Tibial artery (tissue), 4 donors: ENCODE measurements at regions not wholly inside any gene's neighbourhood (a gene's known extent, or its start where the extent isn't known, plus 50 kb on each side); places are given as distances from the start of the nearest gene placed in this dataset.
"Not testable (repeated sequence)": the region's sequence is repeated elsewhere in the genome, so short reads cannot be mapped to it uniquely, and the experiment has no call there.

ENCODE experiments used
- DNase-seq, 2 donors: peaks; one replicate each; pipeline ENCODE4 v3.0.0-alpha.2; 2019
- H3K27ac ChIP-seq, 2 donors: fragments of 200-600 bp; sonication (generic) in 1 of 2; 1 replicate in 1 of 2; 2 replicates in 1 of 2; pipeline ENCODE4 v1.5.1; 2018 to 2019; ENCODE audit warnings: mild to moderate bottlenecking in 1 of 2
- H3K27me3 ChIP-seq, 2 donors: fragments of 200-600 bp; sonication (generic) in 1 of 2; one replicate each; pipeline versions ENCODE4 v1.5.1 to v1.6.0; 2016 to 2019
- H3K36me3 ChIP-seq, 3 donors: fragments of 200-600 bp; sonication (generic) in 2 of 3; one replicate each; pipeline ENCODE4 v1.5.1; 2016 to 2019; ENCODE audit warnings: mild to moderate bottlenecking in 2 of 3
- H3K4me1 ChIP-seq, 4 donors: fragments of 200-600 bp; sonication (generic) in 2 of 4; 1 replicate in 3 of 4; 2 replicates in 1 of 4; pipeline ENCODE4 v1.5.1; 2016 to 2019
- H3K4me3 ChIP-seq, 2 donors: fragments of 200-600 bp; sonication (generic) in 1 of 2; 1 replicate in 1 of 2; 2 replicates in 1 of 2; pipeline ENCODE4 v1.5.1; 2018 to 2019; ENCODE audit warnings: mild to moderate bottlenecking in 2 of 2
- H3K9me3 ChIP-seq, 3 donors: fragments of 200-600 bp; sonication (generic) in 1 of 3; one replicate each; pipeline ENCODE4 v1.5.1; 2016 to 2019
- intact Hi-C: fragments of 100-400 bp; cut with DNase I; formaldehyde crosslinking; loops from one replicate; pipeline ENCODE4 v1.15.0; 2023; ENCODE audit warnings: low total_unique reads

- DNase-seq, H3K27ac ChIP-seq, H3K4me3 ChIP-seq, H3K4me1 ChIP-seq, intact Hi-C loops, H3K9me3 ChIP-seq, H3K27me3 ChIP-seq, H3K36me3 ChIP-seq: not testable (repeated sequence)
Observed at GRCh38 chr15:22599526-22600320, 141.0 kb downstream of the GOLGA6L22 start.

- intact Hi-C loops, DNase-seq: not testable (repeated sequence)
Observed at GRCh38 chr15:22616976-22617375, 158.3 kb downstream of the GOLGA6L22 start.

GRCh38 chr15:22631789-22632188, 154.7 kb upstream of the NIPA1 start:
- H3K4me1 ChIP-seq, H3K27me3 ChIP-seq, H3K36me3 ChIP-seq, intact Hi-C loops, DNase-seq, H3K27ac ChIP-seq, H3K4me3 ChIP-seq, H3K9me3 ChIP-seq: not testable (repeated sequence)

More at GRCh38 chr15:22616976-22617375, 158.3 kb downstream of the GOLGA6L22 start:
- not testable (repeated sequence) for H3K27ac ChIP-seq, H3K9me3 ChIP-seq, H3K36me3 ChIP-seq, H3K27me3 ChIP-seq, H3K4me1 ChIP-seq, H3K4me3 ChIP-seq

- H3K27me3 ChIP-seq, DNase-seq, H3K4me3 ChIP-seq, intact Hi-C loops, H3K4me1 ChIP-seq, H3K36me3 ChIP-seq, H3K27ac ChIP-seq, H3K9me3 ChIP-seq: not testable (repeated sequence)
Observed at GRCh38 chr15:22639983-22640382, 146.5 kb upstream of the NIPA1 start.

DNA sequence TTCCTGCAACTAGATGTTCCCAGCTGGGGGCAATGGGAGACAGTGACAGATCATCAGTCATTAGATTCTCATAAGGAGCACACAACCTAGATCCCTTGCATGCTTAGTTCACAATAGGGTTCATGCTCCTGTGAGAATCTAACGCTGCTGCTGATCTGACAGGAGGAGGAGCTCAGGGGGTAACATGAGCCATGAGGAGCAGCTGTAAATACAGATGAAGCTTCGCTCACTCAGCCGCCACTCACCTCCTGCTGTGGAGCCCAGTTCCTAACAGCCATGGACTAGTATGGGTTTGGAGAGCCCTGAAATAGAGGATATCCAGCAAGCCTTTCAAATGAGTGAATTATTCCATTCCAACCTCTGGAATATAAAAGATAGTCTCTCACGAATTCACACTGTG, 137.0 kb upstream of the NIPA1 start:
- H3K4me3 ChIP-seq, H3K9me3 ChIP-seq, H3K4me1 ChIP-seq, H3K36me3 ChIP-seq, intact Hi-C loops, H3K27me3 ChIP-seq, DNase-seq, H3K27ac ChIP-seq: not testable (repeated sequence)

GRCh38 chr15:22651179-22651578, 135.3 kb upstream of the NIPA1 start:
- intact Hi-C loops, H3K4me1 ChIP-seq, H3K36me3 ChIP-seq, H3K27ac ChIP-seq, DNase-seq, H3K9me3 ChIP-seq, H3K4me3 ChIP-seq, H3K27me3 ChIP-seq: not testable (repeated sequence)

DNA sequence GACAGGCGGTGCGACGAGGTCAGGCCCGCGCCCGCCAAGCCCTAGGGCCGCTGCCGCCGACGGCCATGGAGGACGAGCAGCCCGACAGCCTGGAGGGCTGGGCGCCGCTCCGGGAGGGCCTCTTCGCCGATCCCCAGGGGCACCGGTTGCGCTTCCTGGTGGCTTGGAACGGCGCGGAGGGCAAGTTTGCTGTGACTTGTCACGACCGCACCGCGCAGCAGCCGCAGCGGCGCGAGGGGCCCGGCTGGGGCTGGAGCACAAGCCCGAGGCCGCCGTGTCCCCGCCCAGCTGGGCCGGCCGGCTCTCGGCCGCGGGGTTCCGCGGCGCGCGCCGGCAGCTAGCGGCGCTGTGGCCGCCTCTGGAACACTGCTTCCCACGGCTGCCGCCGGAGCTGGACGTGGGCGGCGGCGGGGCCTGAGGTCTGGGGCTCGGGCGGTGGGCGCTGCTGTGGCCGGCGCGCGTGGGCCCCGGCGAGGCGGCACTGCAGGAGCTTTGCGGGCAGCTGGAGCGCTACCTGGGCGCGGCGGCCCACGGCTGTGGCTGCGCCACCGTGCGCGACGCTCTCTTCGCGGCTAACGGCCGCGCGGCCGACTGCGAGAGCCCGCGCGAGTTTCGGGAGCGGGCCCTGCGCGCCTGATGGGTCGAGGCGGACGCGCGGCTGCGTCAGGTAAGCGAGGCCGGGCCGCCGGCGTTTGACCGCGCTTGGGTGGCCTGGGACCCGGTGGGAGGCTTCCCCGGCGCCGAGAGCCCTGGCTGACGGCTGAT, 122.0 kb upstream of the NIPA1 start:
- intact Hi-C loops, result not testable (repeated sequence)

GRCh38 chr15:22665059-22665702, 121.3 kb upstream of the NIPA1 start:
- H3K9me3 ChIP-seq, H3K36me3 ChIP-seq, H3K4me1 ChIP-seq, DNase-seq, H3K27me3 ChIP-seq, intact Hi-C loops: not testable (repeated sequence)
- peak overlapping the region; percentile 58 to 67 for H3K4me3 ChIP-seq
- peak overlapping the region; percentile 85 to 92 for H3K27ac ChIP-seq

More for the DNA sequence above, 122.0 kb upstream of the NIPA1 start:
- H3K27ac ChIP-seq, result peak overlapping the region; percentile 85 to 92
- H3K36me3 ChIP-seq, H3K4me1 ChIP-seq, H3K9me3 ChIP-seq, H3K27me3 ChIP-seq: not testable (repeated sequence)
- DNase-seq, result peak; percentile 22 to 69
- peak overlapping the region; percentile 58 to 67 for H3K4me3 ChIP-seq

GRCh38 chr15:22665711-22666110, 120.7 kb upstream of the NIPA1 start:
- H3K36me3 ChIP-seq, intact Hi-C loops: not testable (repeated sequence)
- H3K27ac ChIP-seq, result peak overlapping the region; percentile 85 to 92

DNA sequence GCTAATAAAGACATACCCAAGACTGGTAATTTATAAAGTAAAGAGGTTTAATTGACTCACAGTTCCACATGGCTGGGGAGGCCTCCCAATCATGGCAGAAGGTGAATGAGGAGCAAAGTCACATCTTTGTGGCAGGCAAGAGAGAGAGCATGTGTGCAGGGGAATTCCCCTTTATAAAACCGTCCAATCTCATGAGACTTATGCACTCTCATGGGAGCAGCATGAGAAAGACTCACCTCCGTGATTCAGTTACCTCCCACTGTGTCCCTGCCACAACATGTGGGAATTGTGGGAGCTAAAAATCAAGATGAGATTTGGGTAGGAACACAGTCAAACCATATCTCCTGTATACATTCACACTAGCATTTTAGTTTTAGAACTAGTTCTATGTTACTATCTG, 101.7 kb upstream of the NIPA1 start:
- H3K27me3 ChIP-seq, H3K27ac ChIP-seq, H3K4me3 ChIP-seq, H3K4me1 ChIP-seq, intact Hi-C loops, DNase-seq, H3K9me3 ChIP-seq: not testable (repeated sequence)
- peaks cover 0 to 13% (median 5%) of the 10 kb centered on the region in 3 donors for H3K36me3 ChIP-seq

More at GRCh38 chr15:22665711-22666110, 120.7 kb upstream of the NIPA1 start:
- H3K27me3 ChIP-seq, H3K4me1 ChIP-seq, H3K9me3 ChIP-seq, DNase-seq: not testable (repeated sequence)
- H3K4me3 ChIP-seq, result peak overlapping the region; percentile 58 to 67

DNA sequence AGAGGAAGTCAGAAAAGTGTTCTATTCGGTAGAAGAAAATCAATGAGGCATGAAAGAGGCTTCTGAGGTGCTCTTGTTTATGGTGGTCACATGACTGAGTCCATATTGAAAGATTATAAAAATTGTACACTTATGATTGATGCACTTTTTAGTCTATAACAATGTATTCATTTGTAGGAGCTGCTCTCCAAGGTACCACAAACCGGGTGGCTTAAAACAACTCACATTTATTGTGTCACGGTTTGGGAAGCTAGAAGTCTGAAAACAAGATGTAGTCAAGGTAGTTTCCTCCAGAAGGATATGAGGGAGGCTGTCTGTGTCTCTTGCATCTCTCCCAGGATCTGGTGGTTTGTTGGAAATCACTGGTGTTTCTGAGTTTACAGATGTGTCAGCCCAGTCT, 86.6 kb upstream of the NIPA1 start:
- H3K4me1 ChIP-seq, H3K27ac ChIP-seq, H3K9me3 ChIP-seq, intact Hi-C loops, DNase-seq, H3K27me3 ChIP-seq, H3K4me3 ChIP-seq, H3K36me3 ChIP-seq: not testable (repeated sequence)

GRCh38 chr15:22710831-22711341, 75.6 kb upstream of the NIPA1 start:
- H3K4me1 ChIP-seq, H3K9me3 ChIP-seq, H3K4me3 ChIP-seq, intact Hi-C loops, DNase-seq, H3K27ac ChIP-seq, H3K36me3 ChIP-seq: not testable (repeated sequence)
- H3K27me3 ChIP-seq, result peaks cover 0 to 11% of the 10 kb centered on the region in 2 donors

- H3K9me3 ChIP-seq, H3K4me3 ChIP-seq, H3K4me1 ChIP-seq: not testable (repeated sequence)
Observed at GRCh38 chr15:22713933-22714332, 72.5 kb upstream of the NIPA1 start.

More at GRCh38 chr15:22713933-22714332, 72.5 kb upstream of the NIPA1 start:
- H3K27me3 ChIP-seq, result peaks cover 0 to 16% of the 10 kb centered on the region in 2 donors
- intact Hi-C loops, DNase-seq, H3K27ac ChIP-seq, H3K36me3 ChIP-seq: not testable (repeated sequence)
